DND-41 (cell line): ENCODE measurements at regions not wholly inside any gene's neighbourhood (a gene's known extent, or its start where the extent isn't known, plus 50 kb on each side); places are given as distances from the start of the nearest gene placed in this dataset.

Experiments used
- EZH2 ChIP-seq: IDR thresholded peaks from 3 replicates; pipeline ENCODE4 v1.6.1; 2012; ENCODE audit warnings: borderline replicate concordance, low read depth, mild to moderate bottlenecking, moderate library complexity, low read length, inconsistent platforms; ENCODE audit not compliant: severe bottlenecking
- TF ChIP-seq, protein P1 (sequence below): IDR thresholded peaks from 2 replicates; pipeline ENCODE4 v1.5.1; 2012; ENCODE audit warnings: borderline replicate concordance, low read length, moderate library complexity, mild to moderate bottlenecking; ENCODE audit not compliant: poor library complexity, severe bottlenecking; ENCODE audit errors: extremely low read depth

DNA sequence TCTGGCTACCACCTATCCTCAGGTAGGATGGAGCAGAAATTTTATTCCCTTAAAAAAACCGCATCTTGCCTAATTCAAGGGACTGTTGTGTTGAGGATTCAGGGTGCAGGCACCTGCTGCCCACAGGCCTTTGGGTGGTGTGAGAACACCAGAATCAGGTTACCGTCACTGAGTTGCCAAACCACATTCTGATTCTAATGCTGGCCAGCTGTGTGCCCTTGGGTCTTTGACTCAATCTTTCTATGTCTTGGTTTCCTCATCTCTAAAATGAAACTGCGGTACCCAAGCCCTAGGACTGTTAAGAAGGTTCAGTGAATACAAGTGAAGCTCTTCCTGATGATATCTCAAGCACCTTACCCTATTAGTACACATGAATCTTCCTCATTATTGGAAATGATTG lies 827.3 kb downstream of the DHX35 start:
- no peak for TF ChIP-seq EZH2
- TF ChIP-seq, protein P1, sequence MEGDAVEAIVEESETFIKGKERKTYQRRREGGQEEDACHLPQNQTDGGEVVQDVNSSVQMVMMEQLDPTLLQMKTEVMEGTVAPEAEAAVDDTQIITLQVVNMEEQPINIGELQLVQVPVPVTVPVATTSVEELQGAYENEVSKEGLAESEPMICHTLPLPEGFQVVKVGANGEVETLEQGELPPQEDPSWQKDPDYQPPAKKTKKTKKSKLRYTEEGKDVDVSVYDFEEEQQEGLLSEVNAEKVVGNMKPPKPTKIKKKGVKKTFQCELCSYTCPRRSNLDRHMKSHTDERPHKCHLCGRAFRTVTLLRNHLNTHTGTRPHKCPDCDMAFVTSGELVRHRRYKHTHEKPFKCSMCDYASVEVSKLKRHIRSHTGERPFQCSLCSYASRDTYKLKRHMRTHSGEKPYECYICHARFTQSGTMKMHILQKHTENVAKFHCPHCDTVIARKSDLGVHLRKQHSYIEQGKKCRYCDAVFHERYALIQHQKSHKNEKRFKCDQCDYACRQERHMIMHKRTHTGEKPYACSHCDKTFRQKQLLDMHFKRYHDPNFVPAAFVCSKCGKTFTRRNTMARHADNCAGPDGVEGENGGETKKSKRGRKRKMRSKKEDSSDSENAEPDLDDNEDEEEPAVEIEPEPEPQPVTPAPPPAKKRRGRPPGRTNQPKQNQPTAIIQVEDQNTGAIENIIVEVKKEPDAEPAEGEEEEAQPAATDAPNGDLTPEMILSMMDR: no peak
